ENCODE measurements at regions not wholly inside any gene's neighbourhood (a gene's known extent, or its start where the extent isn't known, plus 50 kb on each side); places are given as distances from the start of the nearest gene placed in this dataset.

DNA sequence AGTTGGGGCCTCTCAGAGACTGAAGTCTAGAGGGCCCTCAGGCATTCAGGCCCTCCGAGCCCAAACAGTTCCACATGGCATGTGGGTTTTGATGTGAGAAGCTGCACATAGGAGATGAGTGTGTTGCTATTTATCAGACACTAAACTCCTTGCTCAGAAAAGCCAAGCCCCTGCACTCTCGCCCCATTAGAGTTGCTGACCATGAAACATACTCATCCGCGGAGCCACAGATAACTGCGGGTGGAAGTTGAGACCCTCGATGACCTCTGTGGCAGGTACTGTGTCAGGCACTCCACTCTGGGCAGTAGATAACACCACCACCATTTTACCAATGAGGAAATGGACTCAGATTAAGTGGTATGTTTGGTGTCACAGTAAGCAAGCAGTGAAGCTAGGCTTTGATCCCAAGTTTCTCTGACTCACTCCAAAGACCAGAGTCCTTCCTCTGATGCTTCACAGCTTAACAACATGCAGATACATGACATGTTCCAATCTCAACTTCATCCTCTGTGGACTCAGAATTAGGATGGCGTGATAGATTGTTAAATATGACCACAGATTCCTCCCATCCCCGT, 202.1 kb downstream of the ADAMTS15 start:
- TF ChIP-seq, protein P1, sequence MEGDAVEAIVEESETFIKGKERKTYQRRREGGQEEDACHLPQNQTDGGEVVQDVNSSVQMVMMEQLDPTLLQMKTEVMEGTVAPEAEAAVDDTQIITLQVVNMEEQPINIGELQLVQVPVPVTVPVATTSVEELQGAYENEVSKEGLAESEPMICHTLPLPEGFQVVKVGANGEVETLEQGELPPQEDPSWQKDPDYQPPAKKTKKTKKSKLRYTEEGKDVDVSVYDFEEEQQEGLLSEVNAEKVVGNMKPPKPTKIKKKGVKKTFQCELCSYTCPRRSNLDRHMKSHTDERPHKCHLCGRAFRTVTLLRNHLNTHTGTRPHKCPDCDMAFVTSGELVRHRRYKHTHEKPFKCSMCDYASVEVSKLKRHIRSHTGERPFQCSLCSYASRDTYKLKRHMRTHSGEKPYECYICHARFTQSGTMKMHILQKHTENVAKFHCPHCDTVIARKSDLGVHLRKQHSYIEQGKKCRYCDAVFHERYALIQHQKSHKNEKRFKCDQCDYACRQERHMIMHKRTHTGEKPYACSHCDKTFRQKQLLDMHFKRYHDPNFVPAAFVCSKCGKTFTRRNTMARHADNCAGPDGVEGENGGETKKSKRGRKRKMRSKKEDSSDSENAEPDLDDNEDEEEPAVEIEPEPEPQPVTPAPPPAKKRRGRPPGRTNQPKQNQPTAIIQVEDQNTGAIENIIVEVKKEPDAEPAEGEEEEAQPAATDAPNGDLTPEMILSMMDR (conservative IDR thresholded peaks at IDR 0.05): no peak
- TF ChIP-seq ZFX (IDR thresholded peaks at IDR 0.05): no peak

Data from C4-2B (cell line).